Transverse colon (tissue), 4 donors: ENCODE measurements at regions not wholly inside any gene's neighbourhood (a gene's known extent, or its start where the extent isn't known, plus 50 kb on each side); places are given as distances from the start of the nearest gene placed in this dataset.

ENCODE experiments used
- DNase-seq: peaks from one replicate; pipeline ENCODE4 v3.0.0-alpha.2; 2019
- H3K27ac ChIP-seq, 4 donors: fragments of 200-600 bp; sonication (generic); 2 replicates each; pipeline ENCODE4 v1.5.1; 2016 to 2018; ENCODE audit warnings: inconsistent platforms in 4 of 4
- H3K27me3 ChIP-seq: fragments of 200-600 bp; sonication (generic); 2 replicates; pipeline ENCODE4 v1.5.1; 2017; ENCODE audit warnings: inconsistent platforms
- H3K36me3 ChIP-seq, 4 donors: fragments of 200-600 bp; sonication (generic); 2 replicates each; pipeline ENCODE4 v1.5.1; 2017 to 2019; ENCODE audit warnings: inconsistent platforms in 4 of 4
- H3K4me1 ChIP-seq, 4 donors: fragments of 200-600 bp; sonication (generic); 2 replicates each; pipeline ENCODE4 v1.5.1; 2017 to 2020; ENCODE audit warnings: inconsistent platforms in 4 of 4
- H3K4me3 ChIP-seq, 4 donors: fragments of 200-600 bp; sonication (generic); 1 replicate in 1 of 4; 2 replicates in 3 of 4; pipeline versions ENCODE4 v1.5.1 to v1.6.1; 2017 to 2019; ENCODE audit warnings: inconsistent platforms in 4 of 4
- H3K9me3 ChIP-seq, 2 donors: fragments of 200-600 bp; sonication (generic); 2 replicates each; pipeline ENCODE4 v1.5.1; 2017 to 2019; ENCODE audit warnings: inconsistent platforms in 2 of 2
- EP300 ChIP-seq: sonication (generic); formaldehyde crosslinking; IDR thresholded peaks from one replicate; pipeline ENCODE4 v1.6.1; 2017; ENCODE audit warnings: antibody characterized with exemption, low read depth
- POLR2A ChIP-seq: fragments of 450-650 bp; IDR thresholded peaks from one replicate; pipeline ENCODE4 v1.6.1; 2016; ENCODE audit warnings: antibody characterized with exemption, mild to moderate bottlenecking, moderate library complexity
- POLR2AphosphoS5 ChIP-seq, 3 donors: sonication (generic); formaldehyde crosslinking; IDR thresholded peaks; one replicate each; pipeline ENCODE4 v1.6.1; 2016; ENCODE audit warnings: antibody characterized with exemption in 3 of 3
- WGBS, 2 donors: methylation state at CpG; one replicate each; pipeline ENCODE4 v1.1.5; 2018; ENCODE audit warnings: low coverage in 1 of 2; 5-methylcytosine and 5-hydroxymethylcytosine counted together
- in situ Hi-C, 4 donors: fragments of 200-750 bp; cut with MboI; loops; one replicate each; pipeline versions ENCODE4 v1.15.0 to v1.15.1; 2017; ENCODE audit warnings: low sequenced_read_pairs in 3 of 4, low pct_ligation_motif_present in 1 of 4, low pct_unique_long_range_greater_than_20kb in 1 of 4
- intact Hi-C: fragments of 100-400 bp; cut with DNase I; formaldehyde crosslinking; loops from one replicate; pipeline ENCODE4 v1.15.1; 2023; ENCODE audit warnings: low total_unique reads
- TF ChIP-seq, protein P1 (sequence below), 5 experiments: fragments of 200-600 bp in 3 of 5; fragments of 450-650 bp in 2 of 5; sonication (generic) in 3 of 5; IDR thresholded peaks; 1 replicate in 2 of 5; 2 replicates in 3 of 5; pipeline ENCODE4 v1.5.1; 2016 to 2017; ENCODE audit warnings: antibody characterized with exemption in 5 of 5, inconsistent platforms in 3 of 5, mild to moderate bottlenecking in 2 of 5, moderate library complexity in 1 of 5

GRCh38 chr1:238129677-238130076 is 239.0 kb upstream of the ZP4 start:
- no peaks in the 10 kb centered on the region for H3K4me1 ChIP-seq
- no peak overlapping the region for H3K27ac ChIP-seq
- in situ Hi-C loops (no loop called here), intact Hi-C loops (no loop called here)
- no peak for DNase-seq
- 48 to 62% methylated on average over 2 of the region's 2 CpGs for WGBS, 2 donors
- H3K9me3 ChIP-seq = no peaks in the 10 kb centered on the region
- no peaks in the 10 kb centered on the region for H3K36me3 ChIP-seq
- no peak overlapping the region for H3K4me3 ChIP-seq
- TF ChIP-seq, protein P1, sequence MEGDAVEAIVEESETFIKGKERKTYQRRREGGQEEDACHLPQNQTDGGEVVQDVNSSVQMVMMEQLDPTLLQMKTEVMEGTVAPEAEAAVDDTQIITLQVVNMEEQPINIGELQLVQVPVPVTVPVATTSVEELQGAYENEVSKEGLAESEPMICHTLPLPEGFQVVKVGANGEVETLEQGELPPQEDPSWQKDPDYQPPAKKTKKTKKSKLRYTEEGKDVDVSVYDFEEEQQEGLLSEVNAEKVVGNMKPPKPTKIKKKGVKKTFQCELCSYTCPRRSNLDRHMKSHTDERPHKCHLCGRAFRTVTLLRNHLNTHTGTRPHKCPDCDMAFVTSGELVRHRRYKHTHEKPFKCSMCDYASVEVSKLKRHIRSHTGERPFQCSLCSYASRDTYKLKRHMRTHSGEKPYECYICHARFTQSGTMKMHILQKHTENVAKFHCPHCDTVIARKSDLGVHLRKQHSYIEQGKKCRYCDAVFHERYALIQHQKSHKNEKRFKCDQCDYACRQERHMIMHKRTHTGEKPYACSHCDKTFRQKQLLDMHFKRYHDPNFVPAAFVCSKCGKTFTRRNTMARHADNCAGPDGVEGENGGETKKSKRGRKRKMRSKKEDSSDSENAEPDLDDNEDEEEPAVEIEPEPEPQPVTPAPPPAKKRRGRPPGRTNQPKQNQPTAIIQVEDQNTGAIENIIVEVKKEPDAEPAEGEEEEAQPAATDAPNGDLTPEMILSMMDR (IDR thresholded peaks at IDR 0.05) = no peak
- TF ChIP-seq POLR2AphosphoS5 (IDR thresholded peaks at IDR 0.05) = no peak
- no peaks in the 10 kb centered on the region for H3K27me3 ChIP-seq

DNA sequence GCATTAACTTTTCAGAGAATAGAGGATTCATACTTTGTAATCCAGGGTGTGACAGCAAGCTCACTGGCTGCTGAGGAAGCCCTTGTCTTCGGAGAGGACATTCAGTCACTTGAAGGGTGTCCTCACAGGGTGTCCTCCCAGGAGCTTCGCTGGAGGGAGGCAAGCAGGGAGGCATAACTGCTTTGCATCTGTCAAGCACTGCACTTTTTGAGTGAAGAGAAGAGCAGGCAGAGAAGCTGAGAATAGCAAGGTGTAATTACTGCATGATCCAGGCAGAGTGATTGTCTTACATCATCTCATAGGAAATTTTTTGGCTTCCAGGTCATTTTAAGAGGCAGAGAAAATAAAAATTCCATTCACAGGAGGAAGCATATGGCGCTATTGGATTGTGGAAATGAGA is 232.5 kb upstream of the ZP4 start:
- intact Hi-C loops = no loop called here
- Histone ChIP-seq H3K9me3 (no peaks in the 10 kb centered on the region), H3K4me3 (no peak overlapping the region), H3K4me1 (no peaks in the 10 kb centered on the region), H3K27me3 (no peaks in the 10 kb centered on the region), H3K27ac (no peak overlapping the region), H3K36me3 (no peaks in the 10 kb centered on the region)
- TF ChIP-seq, protein P1 (IDR thresholded peaks at IDR 0.05) = no peak
- no peak for TF ChIP-seq EP300
- TF ChIP-seq POLR2AphosphoS5 (IDR thresholded peaks at IDR 0.05) = no peak
- no peak for TF ChIP-seq POLR2A
- 20 to 63% methylated on average over 1 to 3 of the region's 3 CpGs for WGBS, 2 donors
- in situ Hi-C loops = no loop called here
- no peak for DNase-seq

GRCh38 chr1:238119861-238120260 is 229.1 kb upstream of the ZP4 start:
- Histone ChIP-seq H3K27me3 (no peaks in the 10 kb centered on the region), H3K9me3 (no peaks in the 10 kb centered on the region), H3K4me1 (no peaks in the 10 kb centered on the region), H3K27ac (no peak overlapping the region), H3K36me3 (no peaks in the 10 kb centered on the region), H3K4me3 (no peak overlapping the region)
- intact Hi-C loops (no loop called here), in situ Hi-C loops (no loop called here)
- WGBS, 2 donors = 40 to 45% methylated on average over 1 of the region's 1 CpG
- TF ChIP-seq POLR2AphosphoS5 (IDR thresholded peaks at IDR 0.05) = no peak
- TF ChIP-seq EP300 = no peak
- TF ChIP-seq, protein P1 (IDR thresholded peaks at IDR 0.05) = no peak
- TF ChIP-seq POLR2A = no peak
- DNase-seq = no peak

DNA sequence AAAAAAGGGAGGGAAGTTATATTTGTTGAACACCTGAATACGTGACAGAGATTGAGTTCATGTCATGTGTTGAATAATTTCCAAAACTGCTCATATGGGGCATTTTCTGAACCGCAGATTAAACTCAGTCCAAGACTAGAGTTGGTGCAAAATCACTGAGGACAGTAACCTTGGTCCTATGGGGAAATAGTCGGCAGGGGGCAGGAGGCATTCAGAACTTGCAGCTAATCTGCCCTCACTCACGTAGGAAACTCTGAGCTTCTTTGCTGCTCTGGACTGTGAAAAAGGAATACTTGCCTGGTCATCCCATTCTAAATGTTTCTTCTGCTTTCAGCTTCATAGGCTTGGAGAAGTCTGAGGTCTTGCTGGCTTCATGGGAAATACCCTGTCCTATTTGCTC is 228.3 kb upstream of the ZP4 start:
- Histone ChIP-seq H3K36me3 (no peaks in the 10 kb centered on the region), H3K27me3 (no peaks in the 10 kb centered on the region), H3K4me3 (no peak overlapping the region), H3K9me3 (no peaks in the 10 kb centered on the region), H3K27ac (no peak overlapping the region), H3K4me1 (no peaks in the 10 kb centered on the region)
- in situ Hi-C loops = no loop called here
- DNase-seq = no peak
- WGBS, 2 donors = 61 to 71% methylated on average over 1 to 4 of the region's 4 CpGs
- intact Hi-C loops = no loop called here
- TF ChIP-seq POLR2A = no peak
- TF ChIP-seq POLR2AphosphoS5 (IDR thresholded peaks at IDR 0.05) = no peak
- no peak for TF ChIP-seq EP300
- TF ChIP-seq, protein P1 (IDR thresholded peaks at IDR 0.05) = no peak
